HepG2 (cell line): ENCODE measurements at regions not wholly inside any gene's neighbourhood (a gene's known extent, or its start where the extent isn't known, plus 50 kb on each side); places are given as distances from the start of the nearest gene placed in this dataset.

Experiments
- ATAC-seq: fragments of 200-7000 bp; cut with Tn5 transposase; 3 replicates; pipeline ENCODE4 v1.9.1; 2020; ENCODE audit warnings: mild to moderate bottlenecking, moderate library complexity
- BruUV-seq: library from RNA; stranded (reverse); fragments of 400-500 nt; replicated peaks from 2 replicates; lab custom pipeline; 2021; lab: Mats Ljungman, UMichigan
- CTCF ChIA-PET: fragments of 300-600 bp; formaldehyde crosslinking; extraction: SDS; loops from one replicate; lab custom pipeline; 2021; ENCODE audit warnings: low total read pairs, inconsistent platforms, low intra/inter-chr PET ratio; lab: Yijun Ruan, JAX
- POLR2A ChIA-PET: fragments of 350-600 bp; sonication (Branson Sonifier 250); formaldehyde crosslinking; loops from one replicate; lab custom pipeline; 2020; ENCODE audit warnings: antibody characterized with exemption, inconsistent platforms; lab: Yijun Ruan, JAX
- DNase-seq: peaks from one replicate; pipeline ENCODE4 v3.0.0-alpha.2; 2015; ENCODE audit warnings: low spot score
- FAIRE-seq: peaks from 3 replicates; lab custom pipeline; 2011; peaks lifted over from hg19 to GRCh38; lab: Jason Lieb, UNC
- H2AFZ ChIP-seq: one replicate; pipeline ENCODE4 v1.6.1; 2011; ENCODE audit warnings: low read length, inconsistent platforms
- H3K27ac ChIP-seq: fragments of 300-600 bp; 3 replicates; pipeline ENCODE4 v1.8.0; 2011; ENCODE audit warnings: mixed run types, mild to moderate bottlenecking, mixed read lengths, low read length, inconsistent platforms; ENCODE audit not compliant: insufficient read depth; ENCODE audit errors: extremely low read length
- H3K27me3 ChIP-seq, 2 experiments: fragments of 200-600 bp in 1 of 2; 2 replicates in 1 of 2; 3 replicates in 1 of 2; pipeline versions ENCODE4 v1.6.0 to v1.8.0; 2011; ENCODE audit warnings: low read length in 2 of 2, mild to moderate bottlenecking in 2 of 2, moderate library complexity in 2 of 2, inconsistent platforms in 1 of 2; ENCODE audit not compliant: insufficient read depth in 2 of 2, control insufficient read depth in 1 of 2
- H3K36me3 ChIP-seq, 2 experiments: fragments of 200-600 bp in 1 of 2; replicated peaks in 1 of 2; 2 replicates in 1 of 2; 3 replicates in 1 of 2; pipeline versions ENCODE4 v1.5.1 to v1.8.0; 2011; ENCODE audit warnings: low read length in 2 of 2, inconsistent platforms in 1 of 2; ENCODE audit not compliant: insufficient read depth in 2 of 2, control insufficient read depth in 1 of 2
- H3K4me1 ChIP-seq: 2 replicates; pipeline ENCODE4 v1.5.1; 2012; ENCODE audit warnings: low read length, inconsistent platforms; ENCODE audit not compliant: insufficient read depth
- H3K4me2 ChIP-seq: 2 replicates; pipeline ENCODE4 v1.6.0; 2011; ENCODE audit warnings: low read depth, low read length, inconsistent platforms
- H3K4me3 ChIP-seq, 3 experiments: fragments of 200-600 bp in 1 of 3; sonication (generic), shearing (Covaris generic) in 1 of 3; replicated peaks in 1 of 3; 2 replicates each; pipeline ENCODE4 v1.5.1; 2011 to 2016; ENCODE audit warnings: low read length in 3 of 3, inconsistent platforms in 2 of 3, low read depth in 2 of 3, mild to moderate bottlenecking in 2 of 3, control low read depth in 1 of 3, mixed read lengths in 1 of 3; ENCODE audit not compliant: insufficient read depth in 1 of 3
- H3K79me2 ChIP-seq: one replicate; pipeline ENCODE4 v1.6.1; 2011; ENCODE audit warnings: low read length, inconsistent platforms; ENCODE audit not compliant: insufficient read depth
- H3K9ac ChIP-seq: 2 replicates; pipeline ENCODE4 v1.6.0; 2011; ENCODE audit warnings: mild to moderate bottlenecking, low read depth, low read length, inconsistent platforms; ENCODE audit not compliant: insufficient read depth
- H3K9me3 ChIP-seq: 2 replicates; pipeline ENCODE4 v1.5.1; 2012; ENCODE audit warnings: mild to moderate bottlenecking, low read length
- H4K20me1 ChIP-seq: 2 replicates; pipeline ENCODE4 v1.6.0; 2011; ENCODE audit warnings: inconsistent platforms, mild to moderate bottlenecking, low read length, moderate library complexity; ENCODE audit not compliant: insufficient read depth
- BCL3 ChIP-seq: sonication (generic); formaldehyde crosslinking; IDR thresholded peaks from 2 replicates; pipeline ENCODE4 v1.5.1; 2020; ENCODE audit warnings: mild to moderate bottlenecking, missing genetic modification reagents, moderate library complexity
- HOXA3 ChIP-seq: sonication (generic); formaldehyde crosslinking; IDR thresholded peaks from 2 replicates; pipeline ENCODE4 v1.5.0; 2020; ENCODE audit warnings: missing genetic modification reagents
- NBN ChIP-seq: fragments of 450-650 bp; conservative IDR thresholded peaks from 2 replicates; pipeline ENCODE4 v1.6.1; 2017
- TARDBP ChIP-seq: sonication (generic); formaldehyde crosslinking; IDR thresholded peaks from 2 replicates; pipeline ENCODE4 v1.8.0; 2022; ENCODE audit warnings: mild to moderate bottlenecking, missing genetic modification reagents
- TIGD3 ChIP-seq: sonication (generic); formaldehyde crosslinking; IDR thresholded peaks from 2 replicates; pipeline ENCODE4 v1.5.1; 2020; ENCODE audit warnings: mild to moderate bottlenecking, missing genetic modification reagents, borderline replicate concordance
- ZBTB2 ChIP-seq: sonication (generic); formaldehyde crosslinking; IDR thresholded peaks from 2 replicates; pipeline ENCODE4 v1.8.0; 2022; ENCODE audit warnings: low read depth, missing genetic modification reagents
- ZFAT ChIP-seq: sonication (generic); formaldehyde crosslinking; conservative IDR thresholded peaks from 2 replicates; pipeline ENCODE4 v1.8.1; 2023; ENCODE audit warnings: missing genetic modification reagents, inconsistent platforms
- WGBS: methylation state at CpG from one replicate; pipeline ENCODE4 v1.1.6; 2017; ENCODE audit warnings: low lambda C conversion rate; 5-methylcytosine and 5-hydroxymethylcytosine counted together
- in situ Hi-C: cut with HindIII; loops from 2 replicates; pipeline ENCODE4 v1.10.0; 2017; ENCODE audit warnings: low pct_unique_long_range_greater_than_20kb; ENCODE audit not compliant: extremely low pct_ligation_motif_present
- intact Hi-C: fragments of 100-400 bp; cut with micrococcal nuclease; formaldehyde crosslinking; loops from one replicate; pipeline ENCODE4 v1.10.0; 2022; ENCODE audit not compliant: unreplicated experiment

GRCh38 chr21:24222676-24223075 is 1384.6 kb downstream of the MRPL39 start:
- H3K9me3 ChIP-seq: peaks cover 82% of the 10 kb centered on the region
- DNase-seq (no peak), ATAC-seq (no peak), FAIRE-seq (no peak)
- H3K4me3 ChIP-seq: no peak overlapping the region
- no peaks in the 10 kb centered on the region for H3K4me1 ChIP-seq
- no peaks in the 10 kb centered on the region for H3K36me3 ChIP-seq
- intact Hi-C loops: no loop called here
- ChIA-PET POLR2A (no interaction called here), CTCF (no interaction called here)
- no peaks in the 10 kb centered on the region for H3K79me2 ChIP-seq
- WGBS: 1% methylated on average over 3 of the region's 3 CpGs
- no peak overlapping the region for H3K4me2 ChIP-seq
- no peaks in the 10 kb centered on the region for H3K27me3 ChIP-seq
- H4K20me1 ChIP-seq: no peaks in the 10 kb centered on the region
- no TSS peak for BruUV-seq
- no peak overlapping the region for H3K27ac ChIP-seq
- H3K9ac ChIP-seq: no peak overlapping the region
- TF ChIP-seq ZBTB2 (CRISPR knock-in tag): no peak
- no peak for TF ChIP-seq TIGD3
- TF ChIP-seq HOXA3 (CRISPR knock-in tag): no peak
- TF ChIP-seq ZFAT (CRISPR knock-in tag): no peak
- TF ChIP-seq BCL3 (CRISPR knock-in tag): no peak
- TF ChIP-seq TARDBP (CRISPR knock-in tag): no peak
- no peak for TF ChIP-seq NBN
- TF ChIP-seq, all 625 proteins: peak for 0
- in situ Hi-C loops: no loop called here
- H2AFZ ChIP-seq: no peak overlapping the region
